ENCODE measurements at regions not wholly inside any gene's neighbourhood (a gene's known extent, or its start where the extent isn't known, plus 50 kb on each side); places are given as distances from the start of the nearest gene placed in this dataset.

GRCh38 chr2:126827371-126827770 is 71.3 kb upstream of the TEX51 start:
- ChIA-PET CTCF (ENCODE audit: unreplicated experiment) (no interaction called here), POLR2A (interaction anchor here (0.5 to 0.6 kb wide), 2 partner anchors 89 to 429 kb away, joined by 3 read pairs; no protein-coding TSS in a partner anchor)
- no peaks in the 10 kb centered on the region for H3K9me2 ChIP-seq (ENCODE audit: insufficient read depth, low read length)
- DNase-seq (ENCODE audit: low spot score) = no peak
- intact Hi-C loops (cut with micrococcal nuclease; ENCODE audit: unreplicated experiment) = no loop called here
- H3K9me3 ChIP-seq (ENCODE audit: low read length) = no peaks in the 10 kb centered on the region
- no peaks in the 10 kb centered on the region for H3K79me2 ChIP-seq (ENCODE audit: insufficient read depth, low read depth, low read length)
- H2AFZ ChIP-seq (ENCODE audit: low read length) = no peak overlapping the region
- H3K4me1 ChIP-seq (ENCODE audit: insufficient read depth, low read length, poor library complexity, severe bottlenecking) = no peaks in the 10 kb centered on the region
- H3K36me3 ChIP-seq (ENCODE audit: insufficient read depth, low read length) = no peaks in the 10 kb centered on the region
- H4K20me1 ChIP-seq (ENCODE audit: insufficient read depth, low read length) = no peaks in the 10 kb centered on the region
- TF ChIP-seq EZH2phosphoT487 (IDR thresholded peaks at IDR 0.05; ENCODE audit: borderline replicate concordance, low read depth, low read length) = no peak
- TF ChIP-seq, protein P1, sequence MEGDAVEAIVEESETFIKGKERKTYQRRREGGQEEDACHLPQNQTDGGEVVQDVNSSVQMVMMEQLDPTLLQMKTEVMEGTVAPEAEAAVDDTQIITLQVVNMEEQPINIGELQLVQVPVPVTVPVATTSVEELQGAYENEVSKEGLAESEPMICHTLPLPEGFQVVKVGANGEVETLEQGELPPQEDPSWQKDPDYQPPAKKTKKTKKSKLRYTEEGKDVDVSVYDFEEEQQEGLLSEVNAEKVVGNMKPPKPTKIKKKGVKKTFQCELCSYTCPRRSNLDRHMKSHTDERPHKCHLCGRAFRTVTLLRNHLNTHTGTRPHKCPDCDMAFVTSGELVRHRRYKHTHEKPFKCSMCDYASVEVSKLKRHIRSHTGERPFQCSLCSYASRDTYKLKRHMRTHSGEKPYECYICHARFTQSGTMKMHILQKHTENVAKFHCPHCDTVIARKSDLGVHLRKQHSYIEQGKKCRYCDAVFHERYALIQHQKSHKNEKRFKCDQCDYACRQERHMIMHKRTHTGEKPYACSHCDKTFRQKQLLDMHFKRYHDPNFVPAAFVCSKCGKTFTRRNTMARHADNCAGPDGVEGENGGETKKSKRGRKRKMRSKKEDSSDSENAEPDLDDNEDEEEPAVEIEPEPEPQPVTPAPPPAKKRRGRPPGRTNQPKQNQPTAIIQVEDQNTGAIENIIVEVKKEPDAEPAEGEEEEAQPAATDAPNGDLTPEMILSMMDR (conservative IDR thresholded peaks at IDR 0.05; ENCODE audit: low read length) = no peak
- H3K4me2 ChIP-seq (ENCODE audit: low read length) = no peak overlapping the region
- BruUV-seq (replicated peaks) = no TSS peak
- no peak overlapping the region for H3K4me3 ChIP-seq (ENCODE audit: low read depth, low read length, poor library complexity, severe bottlenecking)
- H3K27ac ChIP-seq (ENCODE audit: low read depth, low read length, poor library complexity, severe bottlenecking) = no peak overlapping the region

GRCh38 chr2:126828051-126828450 is 70.6 kb upstream of the TEX51 start:
- TF ChIP-seq, protein P1 (conservative IDR thresholded peaks at IDR 0.05; ENCODE audit: low read length) = no peak
- no peak for TF ChIP-seq EZH2phosphoT487 (IDR thresholded peaks at IDR 0.05; ENCODE audit: borderline replicate concordance, low read depth, low read length)
- CTCF ChIA-PET (ENCODE audit: unreplicated experiment) = no interaction called here
- no peaks in the 10 kb centered on the region for H3K9me2 ChIP-seq (ENCODE audit: insufficient read depth, low read length)
- no peak for DNase-seq (ENCODE audit: low spot score)
- no peaks in the 10 kb centered on the region for H4K20me1 ChIP-seq (ENCODE audit: insufficient read depth, low read length)
- no peaks in the 10 kb centered on the region for H3K36me3 ChIP-seq (ENCODE audit: insufficient read depth, low read length)
- H3K4me3 ChIP-seq (ENCODE audit: low read depth, low read length, poor library complexity, severe bottlenecking) = no peak overlapping the region
- intact Hi-C loops (cut with micrococcal nuclease; ENCODE audit: unreplicated experiment) = no loop called here
- H2AFZ ChIP-seq (ENCODE audit: low read length) = no peak overlapping the region
- no peak overlapping the region for H3K27ac ChIP-seq (ENCODE audit: low read depth, low read length, poor library complexity, severe bottlenecking)
- H3K9me3 ChIP-seq (ENCODE audit: low read length) = no peaks in the 10 kb centered on the region
- BruUV-seq (replicated peaks) = no TSS peak
- H3K79me2 ChIP-seq (ENCODE audit: insufficient read depth, low read depth, low read length) = no peaks in the 10 kb centered on the region
- POLR2A ChIA-PET = interaction anchor here (0.6 kb wide), 1 partner anchor 89 kb away, joined by 3 read pairs; no protein-coding TSS in a partner anchor
- no peaks in the 10 kb centered on the region for H3K4me1 ChIP-seq (ENCODE audit: insufficient read depth, low read length, poor library complexity, severe bottlenecking)
- H3K4me2 ChIP-seq (ENCODE audit: low read length) = no peak overlapping the region

DNA sequence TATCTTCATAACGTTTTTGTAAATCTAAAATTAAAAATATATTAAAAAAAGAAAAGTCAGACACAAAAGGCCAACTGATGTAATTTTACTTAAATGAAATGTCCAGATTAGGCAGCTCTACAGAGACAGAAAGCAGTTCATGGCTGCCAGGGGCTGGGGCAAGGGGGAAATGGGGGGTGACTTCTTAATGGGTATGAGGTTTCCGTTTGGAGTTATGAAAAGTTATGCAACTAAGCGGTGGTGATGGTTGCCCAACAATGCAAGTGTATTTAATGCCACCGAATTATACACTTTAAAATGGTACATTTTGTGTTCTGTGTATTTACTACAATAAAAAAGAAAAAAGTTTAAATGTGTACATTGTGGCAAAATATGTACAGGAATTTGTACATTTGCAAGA is 70.2 kb upstream of the TEX51 start:
- ChIA-PET POLR2A (no interaction called here), CTCF (ENCODE audit: unreplicated experiment) (no interaction called here)
- no peak overlapping the region for H3K4me2 ChIP-seq (ENCODE audit: low read length)
- H3K79me2 ChIP-seq (ENCODE audit: insufficient read depth, low read depth, low read length) = no peaks in the 10 kb centered on the region
- H3K4me3 ChIP-seq (ENCODE audit: low read depth, low read length, poor library complexity, severe bottlenecking) = no peak overlapping the region
- no peaks in the 10 kb centered on the region for H3K4me1 ChIP-seq (ENCODE audit: insufficient read depth, low read length, poor library complexity, severe bottlenecking)
- H3K9me3 ChIP-seq (ENCODE audit: low read length) = no peaks in the 10 kb centered on the region
- intact Hi-C loops (cut with micrococcal nuclease; ENCODE audit: unreplicated experiment) = no loop called here
- no peak for DNase-seq (ENCODE audit: low spot score)
- no peaks in the 10 kb centered on the region for H3K9me2 ChIP-seq (ENCODE audit: insufficient read depth, low read length)
- TF ChIP-seq EZH2phosphoT487 (IDR thresholded peaks at IDR 0.05; ENCODE audit: borderline replicate concordance, low read depth, low read length) = no peak
- TF ChIP-seq, protein P1 (conservative IDR thresholded peaks at IDR 0.05; ENCODE audit: low read length) = no peak
- no TSS peak for BruUV-seq (replicated peaks)
- H2AFZ ChIP-seq (ENCODE audit: low read length) = no peak overlapping the region
- H3K36me3 ChIP-seq (ENCODE audit: insufficient read depth, low read length) = no peaks in the 10 kb centered on the region
- no peak overlapping the region for H3K27ac ChIP-seq (ENCODE audit: low read depth, low read length, poor library complexity, severe bottlenecking)
- no peaks in the 10 kb centered on the region for H4K20me1 ChIP-seq (ENCODE audit: insufficient read depth, low read length)

Measured in OCI-LY7 (cell line).